Astrocyte (in vitro differentiated cells and primary cell): ENCODE measurements at regions not wholly inside any gene's neighbourhood (a gene's known extent, or its start where the extent isn't known, plus 50 kb on each side); places are given as distances from the start of the nearest gene placed in this dataset.

Source experiments
- DNase-seq: peaks from one replicate; pipeline ENCODE4 v3.0.0-alpha.2; 2010; ENCODE audit warnings: low read depth
- FAIRE-seq: peaks from 2 replicates; lab custom pipeline; 2011; peaks lifted over from hg19 to GRCh38; lab: Jason Lieb, UNC
- H2AFZ ChIP-seq: 2 replicates; pipeline ENCODE4 v1.6.0; 2012; ENCODE audit warnings: low read depth, low read length, inconsistent platforms
- H3K27ac ChIP-seq: 2 replicates; pipeline ENCODE4 v1.5.1; 2011; ENCODE audit warnings: low read depth, low read length, inconsistent platforms
- H3K27me3 ChIP-seq: 2 replicates; pipeline ENCODE4 v1.6.0; 2011; ENCODE audit warnings: low read length, inconsistent platforms; ENCODE audit not compliant: insufficient read depth
- H3K36me3 ChIP-seq: 2 replicates; pipeline ENCODE4 v1.5.1; 2011; ENCODE audit warnings: low read length, inconsistent platforms; ENCODE audit not compliant: insufficient read depth
- H3K4me1 ChIP-seq: 2 replicates; pipeline ENCODE4 v1.5.1; 2011; ENCODE audit warnings: low read length, inconsistent platforms; ENCODE audit not compliant: insufficient read depth
- H3K4me2 ChIP-seq: 2 replicates; pipeline ENCODE4 v1.6.0; 2012; ENCODE audit warnings: low read length, inconsistent platforms
- H3K4me3 ChIP-seq: 2 replicates; pipeline ENCODE4 v1.5.1; 2011; ENCODE audit warnings: low read depth, mild to moderate bottlenecking, low read length, inconsistent platforms; ENCODE audit not compliant: insufficient read depth
- H3K79me2 ChIP-seq: 2 replicates; pipeline ENCODE4 v1.6.0; 2012; ENCODE audit warnings: mild to moderate bottlenecking, low read length, inconsistent platforms; ENCODE audit not compliant: insufficient read depth
- H3K9ac ChIP-seq: 2 replicates; pipeline ENCODE4 v1.6.0; 2012; ENCODE audit warnings: mild to moderate bottlenecking, low read length, inconsistent platforms
- H3K9me3 ChIP-seq: 2 replicates; pipeline ENCODE4 v1.5.1; 2012; ENCODE audit warnings: low read depth, mild to moderate bottlenecking, low read length, inconsistent platforms; ENCODE audit not compliant: insufficient read depth
- H4K20me1 ChIP-seq: 2 replicates; pipeline ENCODE4 v1.6.0; 2012; ENCODE audit warnings: low read length, inconsistent platforms; ENCODE audit not compliant: insufficient read depth
- H3K27ac Mint-ChIP-seq: one replicate; pipeline ENCODE4 v1.8.0; 2021; ENCODE audit warnings: mild to moderate bottlenecking, mixed read lengths; ENCODE audit not compliant: unreplicated experiment
- H3K27me3 Mint-ChIP-seq: one replicate; pipeline ENCODE4 v1.8.0; 2021; ENCODE audit warnings: low read depth, mixed read lengths; ENCODE audit not compliant: unreplicated experiment
- H3K36me3 Mint-ChIP-seq: one replicate; pipeline ENCODE4 v1.8.0; 2021; ENCODE audit warnings: low read depth, mixed read lengths; ENCODE audit not compliant: unreplicated experiment
- H3K4me1 Mint-ChIP-seq: one replicate; pipeline ENCODE4 v1.8.0; 2021; ENCODE audit warnings: low read depth, mixed read lengths; ENCODE audit not compliant: unreplicated experiment
- H3K4me3 Mint-ChIP-seq: one replicate; pipeline ENCODE4 v1.8.0; 2021; ENCODE audit warnings: mild to moderate bottlenecking, moderate library complexity, mixed read lengths; ENCODE audit not compliant: unreplicated experiment
- H3K9me3 Mint-ChIP-seq: one replicate; pipeline ENCODE4 v1.8.0; 2021; ENCODE audit warnings: mild to moderate bottlenecking, mixed read lengths; ENCODE audit not compliant: unreplicated experiment
- EZH2 ChIP-seq: IDR thresholded peaks from 2 replicates; pipeline ENCODE4 v1.6.1; 2012; ENCODE audit warnings: mild to moderate bottlenecking, low read length, inconsistent platforms; ENCODE audit not compliant: insufficient read depth
- TF ChIP-seq, protein P1 (sequence below): IDR thresholded peaks from 2 replicates; pipeline ENCODE4 v1.5.1; 2011; ENCODE audit warnings: low read depth, mild to moderate bottlenecking, inconsistent platforms, low read length, moderate library complexity; ENCODE audit not compliant: insufficient read depth

DNA sequence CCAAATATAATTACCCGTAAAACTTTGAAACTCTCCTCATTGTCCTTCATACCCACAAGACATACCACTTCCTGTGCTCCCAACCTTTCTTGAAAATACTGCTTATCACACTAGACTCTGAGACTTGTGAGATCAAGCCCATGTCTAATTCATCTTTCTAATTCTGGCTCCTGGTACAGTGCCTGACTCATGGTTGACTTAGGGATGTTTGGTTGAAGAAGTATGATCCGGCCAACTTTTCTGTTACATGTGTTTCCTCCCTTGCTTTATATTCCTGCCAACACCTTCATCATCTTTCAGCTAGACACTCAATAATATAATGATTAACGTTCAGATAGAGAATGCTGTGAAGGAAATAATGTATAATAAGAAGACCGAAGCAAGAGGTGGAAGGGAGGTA lies 58.2 kb downstream of the MEX3B start:
- Mint-ChIP-seq H3K36me3 (peaks cover 1% of the 10 kb centered on the region), H3K9me3 (peaks cover 2% of the 10 kb centered on the region), H3K27ac (no peak overlapping the region), H3K27me3 (no peaks in the 10 kb centered on the region), H3K4me1 (no peaks in the 10 kb centered on the region), H3K4me3 (no peak overlapping the region)
- H3K9ac ChIP-seq = no peak overlapping the region
- no peaks in the 10 kb centered on the region for H3K4me1 ChIP-seq
- FAIRE-seq = no peak
- H3K27me3 ChIP-seq = no peaks in the 10 kb centered on the region
- no peak overlapping the region for H3K4me3 ChIP-seq
- H3K4me2 ChIP-seq = no peak overlapping the region
- H3K79me2 ChIP-seq = no peaks in the 10 kb centered on the region
- DNase-seq = no peak
- TF ChIP-seq EZH2 = no peak
- TF ChIP-seq, protein P1, sequence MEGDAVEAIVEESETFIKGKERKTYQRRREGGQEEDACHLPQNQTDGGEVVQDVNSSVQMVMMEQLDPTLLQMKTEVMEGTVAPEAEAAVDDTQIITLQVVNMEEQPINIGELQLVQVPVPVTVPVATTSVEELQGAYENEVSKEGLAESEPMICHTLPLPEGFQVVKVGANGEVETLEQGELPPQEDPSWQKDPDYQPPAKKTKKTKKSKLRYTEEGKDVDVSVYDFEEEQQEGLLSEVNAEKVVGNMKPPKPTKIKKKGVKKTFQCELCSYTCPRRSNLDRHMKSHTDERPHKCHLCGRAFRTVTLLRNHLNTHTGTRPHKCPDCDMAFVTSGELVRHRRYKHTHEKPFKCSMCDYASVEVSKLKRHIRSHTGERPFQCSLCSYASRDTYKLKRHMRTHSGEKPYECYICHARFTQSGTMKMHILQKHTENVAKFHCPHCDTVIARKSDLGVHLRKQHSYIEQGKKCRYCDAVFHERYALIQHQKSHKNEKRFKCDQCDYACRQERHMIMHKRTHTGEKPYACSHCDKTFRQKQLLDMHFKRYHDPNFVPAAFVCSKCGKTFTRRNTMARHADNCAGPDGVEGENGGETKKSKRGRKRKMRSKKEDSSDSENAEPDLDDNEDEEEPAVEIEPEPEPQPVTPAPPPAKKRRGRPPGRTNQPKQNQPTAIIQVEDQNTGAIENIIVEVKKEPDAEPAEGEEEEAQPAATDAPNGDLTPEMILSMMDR = no peak
- no peaks in the 10 kb centered on the region for H3K36me3 ChIP-seq
- H3K9me3 ChIP-seq = no peaks in the 10 kb centered on the region
- no peak overlapping the region for H3K27ac ChIP-seq
- H2AFZ ChIP-seq = no peak overlapping the region
- H4K20me1 ChIP-seq = no peaks in the 10 kb centered on the region

DNA sequence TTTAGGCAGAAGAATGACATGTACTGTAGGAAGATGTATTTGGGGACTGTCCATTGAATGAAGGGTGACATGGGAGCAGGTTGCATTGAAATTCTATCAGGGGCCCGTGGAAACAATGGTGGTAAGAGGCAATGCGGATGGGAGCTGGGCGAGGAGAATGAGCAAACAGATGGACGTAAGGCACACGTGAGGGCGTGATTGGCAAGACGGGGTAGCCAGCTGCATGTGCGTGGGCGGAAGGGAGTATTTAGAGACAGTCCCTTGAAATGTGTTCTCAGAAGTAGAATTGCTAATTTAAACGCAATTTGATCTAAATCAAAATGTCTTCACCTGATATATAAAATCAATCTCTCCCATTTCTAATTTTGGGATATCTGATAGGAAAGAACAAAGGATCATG lies 62.3 kb downstream of the MEX3B start:
- no peak overlapping the region for H3K27ac Mint-ChIP-seq
- Histone ChIP-seq H4K20me1 (no peaks in the 10 kb centered on the region), H3K36me3 (no peaks in the 10 kb centered on the region), H3K9me3 (no peaks in the 10 kb centered on the region), H3K4me3 (no peak overlapping the region), H2AFZ (no peak overlapping the region), H3K4me2 (no peak overlapping the region), H3K9ac (no peak overlapping the region), H3K79me2 (no peaks in the 10 kb centered on the region), H3K4me1 (no peaks in the 10 kb centered on the region), H3K27ac (no peak overlapping the region), H3K27me3 (no peaks in the 10 kb centered on the region)
- H3K36me3 Mint-ChIP-seq = no peaks in the 10 kb centered on the region
- no peaks in the 10 kb centered on the region for H3K27me3 Mint-ChIP-seq
- H3K4me3 Mint-ChIP-seq = no peak overlapping the region
- DNase-seq = no peak
- peaks cover 6% of the 10 kb centered on the region for H3K9me3 Mint-ChIP-seq
- no peak for TF ChIP-seq EZH2
- TF ChIP-seq, protein P1 = no peak
- H3K4me1 Mint-ChIP-seq = no peaks in the 10 kb centered on the region
- no peak for FAIRE-seq

DNA sequence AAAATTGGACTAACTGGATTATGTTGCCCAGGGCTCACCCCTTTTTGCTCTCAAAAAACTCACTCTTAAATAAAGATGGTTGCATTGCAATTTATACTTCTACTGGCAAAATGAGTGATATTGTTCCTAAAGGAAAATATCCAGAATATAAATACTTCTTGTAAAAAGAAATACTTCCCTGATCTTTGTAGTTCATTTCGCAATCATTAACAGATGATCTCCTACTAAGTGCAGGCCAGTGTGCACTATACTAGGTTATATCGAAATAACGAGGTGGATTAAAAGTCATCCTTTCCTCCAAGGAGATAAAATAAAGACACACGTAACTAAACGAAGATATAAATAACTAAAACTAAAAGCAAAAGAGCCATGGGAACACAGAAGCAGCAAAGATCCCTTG lies 63.0 kb downstream of the MEX3B start:
- Histone ChIP-seq H3K9me3 (no peaks in the 10 kb centered on the region), H3K36me3 (no peaks in the 10 kb centered on the region), H3K27ac (no peak overlapping the region), H2AFZ (no peak overlapping the region), H3K4me3 (no peak overlapping the region), H3K4me1 (no peaks in the 10 kb centered on the region), H3K4me2 (no peak overlapping the region), H3K27me3 (no peaks in the 10 kb centered on the region), H3K79me2 (no peaks in the 10 kb centered on the region), H3K9ac (no peak overlapping the region), H4K20me1 (no peaks in the 10 kb centered on the region)
- FAIRE-seq = no peak
- no peak overlapping the region for H3K4me3 Mint-ChIP-seq
- no peaks in the 10 kb centered on the region for H3K4me1 Mint-ChIP-seq
- DNase-seq = no peak
- H3K36me3 Mint-ChIP-seq = no peaks in the 10 kb centered on the region
- H3K27ac Mint-ChIP-seq = no peak overlapping the region
- TF ChIP-seq, protein P1 = no peak
- TF ChIP-seq EZH2 = no peak
- H3K9me3 Mint-ChIP-seq = peaks cover 9% of the 10 kb centered on the region
- no peaks in the 10 kb centered on the region for H3K27me3 Mint-ChIP-seq
